HPDE6-E6E7 (cell line): ENCODE measurements at regions not wholly inside any gene's neighbourhood (a gene's known extent, or its start where the extent isn't known, plus 50 kb on each side); places are given as distances from the start of the nearest gene placed in this dataset.
A peak's percentile ranks its signal among the peaks of the same experiment; 100 is the strongest.
"Not testable (repeated sequence)": the region's sequence is repeated elsewhere in the genome, so short reads cannot be mapped to it uniquely, and the experiment has no call there.

Experiments
- DNase-seq: peaks from one replicate; pipeline ENCODE4 v3.0.0; 2011; ENCODE audit warnings: missing footprints; ENCODE audit errors: extremely low spot score

- no peak for DNase-seq
These were observed 197.0 kb downstream of the FAM181B start for GRCh38 chr11:82536706-82537105.

- no peak for DNase-seq
These were observed 199.9 kb downstream of the FAM181B start for GRCh38 chr11:82533628-82534327.

DNA sequence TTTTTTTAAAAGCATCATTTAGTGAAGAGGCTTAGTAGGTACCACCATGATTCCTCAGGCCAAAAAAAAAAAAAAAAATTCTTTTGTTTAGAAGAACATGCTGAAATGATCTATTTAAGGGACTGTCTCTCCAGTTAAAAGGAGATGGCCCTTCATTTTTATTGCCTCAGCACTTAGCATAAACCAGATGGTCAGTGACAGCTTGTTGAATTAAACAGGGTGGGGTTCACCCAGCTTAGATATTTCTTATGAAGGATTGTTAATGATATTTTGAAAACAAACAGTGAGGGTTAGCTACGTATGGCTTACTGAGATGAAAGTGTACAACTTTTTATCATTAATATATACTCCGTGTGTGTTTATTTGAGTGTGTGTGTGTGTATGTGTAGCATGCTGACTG, 203.7 kb downstream of the FAM181B start:
- DNase-seq, result no peak

GRCh38 chr11:82527081-82527584, 206.5 kb downstream of the FAM181B start:
- DNase-seq, result no peak

- DNase-seq, result no peak
These were observed 210.5 kb downstream of the FAM181B start for GRCh38 chr11:82523141-82523540.

DNA sequence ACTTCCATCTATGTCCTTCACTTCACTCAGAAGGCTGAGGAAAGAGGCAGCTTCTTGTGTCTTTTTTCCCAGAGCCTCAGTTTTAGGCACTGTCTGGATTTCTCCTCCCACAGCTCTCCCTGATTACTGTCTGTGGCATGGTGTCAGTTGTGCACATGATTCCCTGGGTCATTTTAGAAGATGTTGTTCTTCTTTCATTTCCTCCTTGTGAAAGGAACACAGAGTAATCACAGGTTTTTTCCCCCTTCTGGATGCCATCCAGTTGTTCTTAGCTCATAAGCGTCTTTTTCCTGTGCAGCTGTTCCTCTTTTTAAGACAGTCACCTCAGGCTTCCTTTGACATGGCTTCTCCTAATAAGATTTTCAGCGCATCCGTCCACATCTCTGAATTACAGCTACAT, 212.2 kb downstream of the FAM181B start:
- no peak for DNase-seq

DNA sequence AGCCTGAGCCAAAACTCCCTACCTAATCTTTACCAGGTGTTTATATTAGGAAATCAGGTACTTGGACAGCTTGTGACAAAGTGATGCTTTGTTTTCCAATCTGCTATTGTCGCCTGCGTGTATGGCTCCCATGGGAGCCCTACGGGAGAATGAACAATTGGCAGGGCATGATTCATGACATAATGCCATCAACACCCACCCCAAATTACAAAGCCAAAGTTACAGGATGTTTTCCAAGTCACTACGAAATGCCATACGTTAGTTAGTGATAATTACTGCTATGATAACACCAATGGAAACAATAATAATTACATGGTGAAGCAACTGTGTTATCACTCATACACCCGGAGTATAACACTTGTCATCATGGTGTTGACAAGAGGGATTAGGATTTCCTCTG, 226.4 kb downstream of the FAM181B start:
- DNase-seq, result no peak

DNA sequence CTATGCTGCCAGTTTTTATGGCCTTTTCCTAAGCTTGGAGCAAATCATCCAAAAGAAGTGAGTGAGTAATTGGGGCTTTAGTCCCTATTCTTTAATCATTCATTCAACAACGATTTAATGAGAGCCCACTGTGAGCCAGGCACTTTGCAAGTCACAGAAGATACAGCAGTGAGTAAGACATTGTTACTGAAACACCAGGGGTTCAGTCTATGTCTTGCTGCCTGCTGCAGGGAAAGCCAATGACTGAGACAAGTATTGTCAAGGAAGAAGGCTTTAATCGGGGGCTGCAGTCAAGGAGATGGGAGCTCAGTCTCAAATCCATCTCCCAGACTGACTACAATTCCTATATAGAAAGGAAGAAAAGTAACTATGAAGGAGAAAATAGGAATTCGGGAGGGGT, 228.3 kb downstream of the FAM181B start:
- DNase-seq, result no peak

DNA sequence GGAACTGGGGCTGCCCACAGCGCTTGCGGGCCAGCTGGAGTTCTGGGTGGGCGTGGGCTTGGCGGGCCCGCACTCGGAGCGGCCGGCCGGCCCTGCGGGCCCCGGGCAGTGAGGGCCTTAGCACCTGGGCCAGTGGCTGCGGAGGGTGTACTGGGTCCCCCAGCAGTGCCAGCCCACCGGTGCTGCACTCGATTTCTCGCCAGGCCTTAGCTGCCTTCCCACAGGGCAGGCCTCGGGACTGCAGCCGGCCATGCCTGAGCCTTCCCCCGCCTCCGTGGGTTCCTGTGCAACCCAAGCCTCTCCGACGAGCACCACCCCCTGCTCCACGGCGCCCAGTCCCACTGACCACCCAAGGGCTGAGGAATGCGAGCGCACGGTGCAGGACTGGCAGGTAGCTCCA, 232.5 kb downstream of the FAM181B start:
- not testable (repeated sequence) for DNase-seq

DNA sequence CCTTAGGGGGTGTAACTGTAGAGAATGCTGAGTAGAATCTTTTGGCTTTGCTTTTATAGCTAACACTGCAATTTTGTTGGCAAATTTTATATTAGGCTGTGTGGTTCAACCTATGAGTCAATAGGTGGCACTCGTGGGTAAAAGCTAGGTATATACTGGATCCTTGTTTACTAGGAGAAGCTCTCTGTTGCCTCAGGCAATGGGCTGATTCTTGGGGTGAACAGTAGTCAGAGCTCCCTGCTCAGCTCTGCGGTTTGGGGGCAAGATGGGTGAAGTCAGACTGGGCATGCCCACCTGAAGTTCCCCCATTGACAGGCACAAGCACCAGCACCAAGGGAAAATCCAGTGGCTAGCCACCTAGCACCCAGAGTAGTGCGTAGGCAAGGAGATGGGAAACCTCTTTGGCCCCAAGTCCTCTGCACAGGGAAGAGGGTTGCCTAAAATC, 238.7 kb downstream of the FAM181B start:
- peak; percentile 1 for DNase-seq

DNA sequence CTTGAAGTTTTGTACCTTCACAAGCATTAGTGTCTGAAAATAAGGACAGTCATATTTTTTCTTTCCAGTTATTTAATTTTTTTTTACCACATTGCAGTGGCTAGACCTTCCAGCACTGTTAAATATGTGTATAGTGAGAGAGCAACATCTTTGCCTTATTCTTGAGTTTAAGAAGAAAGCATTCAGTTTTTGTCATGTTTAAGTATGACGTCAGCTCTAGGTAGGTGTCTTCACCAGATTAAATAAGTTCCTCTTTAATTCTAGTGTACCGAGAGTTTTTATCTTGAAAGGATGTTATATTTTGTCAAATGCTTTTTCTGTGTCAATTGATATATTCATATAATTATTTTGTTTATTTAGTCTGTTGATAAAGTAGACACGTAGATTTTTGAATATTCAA, 258.8 kb downstream of the FAM181B start:
- no peak for DNase-seq

- DNase-seq, result no peak
These were observed 268.2 kb downstream of the FAM181B start for GRCh38 chr11:82465481-82465880.

- no peak for DNase-seq
These were observed 270.9 kb downstream of the FAM181B start for GRCh38 chr11:82462608-82463242.

DNA sequence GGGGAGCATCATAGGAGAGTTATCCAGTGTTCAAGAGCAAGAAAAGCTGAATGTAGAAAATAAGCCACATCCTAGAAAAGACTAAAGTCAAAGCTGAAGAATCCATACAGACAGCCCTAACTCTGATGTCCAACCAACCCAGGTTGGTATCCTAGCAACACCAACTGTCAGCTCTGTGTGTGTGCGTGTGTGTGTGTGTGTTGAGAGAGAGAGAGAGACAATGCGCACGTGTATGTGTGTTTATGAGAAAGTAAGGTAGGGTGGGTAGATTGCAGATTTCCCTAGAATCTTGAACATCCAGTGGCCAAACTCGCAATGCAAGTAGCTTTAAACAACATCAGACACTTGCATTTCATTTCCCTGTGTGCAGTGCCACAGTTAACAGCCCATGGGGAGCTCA, 274.9 kb downstream of the FAM181B start:
- no peak for DNase-seq

DNA sequence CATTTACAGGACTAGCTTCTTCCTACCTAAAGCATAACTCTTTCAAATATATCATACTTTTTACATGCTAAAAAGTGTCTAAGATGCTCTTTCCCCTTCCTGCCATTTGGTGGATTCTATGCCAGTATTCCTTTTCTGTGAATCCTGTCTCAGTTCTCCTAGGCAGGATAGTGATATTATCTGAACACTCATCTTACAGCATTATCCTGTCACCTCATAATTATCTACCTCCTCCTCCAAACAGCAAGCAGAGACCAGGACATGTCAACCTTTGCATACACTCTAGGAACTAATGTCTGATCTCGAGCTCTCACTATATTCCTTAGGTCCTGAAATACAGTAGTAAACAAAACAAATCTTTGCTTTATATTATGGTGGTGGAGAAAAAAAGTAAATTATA, 275.5 kb downstream of the FAM181B start:
- DNase-seq, result no peak

GRCh38 chr11:82450996-82451395, 282.7 kb downstream of the FAM181B start:
- DNase-seq, result no peak

- DNase-seq, result no peak
These were observed 327.1 kb downstream of the FAM181B start for GRCh38 chr11:82406611-82407010.

DNA sequence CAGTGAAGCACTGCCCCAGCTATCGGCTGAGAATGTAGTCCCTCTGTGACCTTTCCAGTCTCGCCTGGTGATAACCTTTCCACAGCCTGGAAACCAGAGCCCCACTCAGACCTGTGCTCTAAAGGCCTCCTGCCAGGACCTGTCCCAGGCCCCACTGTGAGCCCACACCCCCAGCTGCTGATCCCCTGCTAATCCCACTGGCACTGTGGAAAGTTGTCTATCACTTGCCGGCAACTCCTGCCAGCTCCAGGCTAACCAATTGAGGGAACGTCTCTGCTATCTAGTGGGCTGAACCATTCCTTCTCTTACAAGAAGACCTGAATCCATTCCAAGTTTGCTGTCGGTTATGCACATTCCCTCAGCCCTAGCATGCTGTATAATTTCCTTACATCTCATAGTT, 328.2 kb downstream of the FAM181B start:
- no peak for DNase-seq

DNA sequence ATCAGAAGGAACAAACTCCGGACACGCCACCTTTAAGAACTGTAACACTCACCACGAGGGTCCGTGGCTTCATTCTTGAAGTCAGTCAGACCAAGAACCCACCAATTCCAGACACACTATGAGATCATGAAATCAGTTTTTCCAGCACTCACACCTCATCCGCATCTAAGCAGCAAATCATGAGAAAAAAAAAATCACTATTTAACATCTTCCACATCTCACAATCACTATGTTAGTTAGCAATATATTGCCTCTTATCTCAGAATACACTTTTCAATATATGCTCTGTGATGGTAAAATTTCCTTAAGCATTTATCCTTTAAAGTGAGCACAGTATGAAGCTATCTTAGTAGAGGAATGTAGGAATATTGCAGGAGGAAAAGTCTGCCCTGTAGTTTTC, 328.7 kb downstream of the FAM181B start:
- no peak for DNase-seq

DNA sequence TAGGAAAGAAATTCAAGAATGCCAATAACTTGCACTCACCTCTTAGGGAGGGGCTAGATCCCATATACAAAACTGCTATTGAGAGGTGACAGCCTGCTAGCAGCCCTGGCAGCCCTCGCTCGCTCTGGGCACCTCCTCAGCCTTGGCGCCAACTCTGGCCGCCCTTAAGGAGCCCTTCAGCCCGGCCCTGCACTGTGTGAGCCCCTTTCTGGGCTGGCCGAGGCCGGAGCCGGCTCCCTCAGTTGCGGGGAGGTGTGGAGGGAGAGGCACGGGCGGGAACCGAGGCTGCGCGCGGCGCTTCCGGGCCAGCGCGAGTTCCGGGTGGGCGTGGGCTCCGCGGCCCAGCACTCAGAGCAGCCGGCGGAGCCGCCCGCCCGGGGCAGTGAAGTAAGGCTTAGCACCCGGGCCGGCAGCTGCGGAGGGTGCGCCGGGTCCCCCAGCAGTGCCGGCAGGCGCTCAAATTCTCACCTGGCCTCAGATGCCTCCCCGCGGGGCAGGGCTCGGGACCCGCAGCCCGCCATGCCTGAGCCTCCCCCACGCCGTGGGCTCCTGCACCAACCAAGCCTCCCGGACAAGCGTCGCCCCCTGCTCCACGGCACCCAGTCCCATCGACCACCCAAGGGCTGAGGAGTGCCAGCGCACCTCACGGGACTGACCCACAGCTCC, 329.9 kb downstream of the FAM181B start:
- no peak for DNase-seq

DNA sequence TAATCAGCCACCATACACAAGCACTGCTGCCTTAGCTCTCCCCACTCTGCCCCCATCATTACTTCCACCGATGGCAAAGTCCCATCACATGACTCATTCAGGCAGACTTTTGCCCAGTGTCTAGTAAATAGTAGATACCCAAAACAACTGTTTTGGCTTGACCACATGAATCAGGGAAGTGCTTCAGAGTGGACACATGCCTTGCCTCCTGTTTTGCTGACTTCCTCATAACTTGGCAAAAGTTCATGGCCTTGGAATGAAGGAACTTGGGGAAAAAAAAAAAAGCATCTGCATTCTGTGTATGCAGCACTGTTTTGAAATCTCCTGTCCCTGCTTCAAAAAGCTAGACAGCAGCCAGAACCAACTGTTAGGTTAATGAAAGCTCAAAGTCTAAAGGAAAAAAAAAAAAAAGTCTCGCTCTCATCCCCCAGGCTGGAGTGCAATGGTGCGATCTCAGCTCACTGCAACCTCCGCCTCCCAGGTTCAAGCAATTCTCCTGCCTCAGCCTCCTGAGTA, 335.3 kb downstream of the FAM181B start:
- DNase-seq, result no peak

- not testable (repeated sequence) for DNase-seq
These were observed 337.0 kb downstream of the FAM181B start for GRCh38 chr11:82396639-82397038.

- no peak for DNase-seq
These were observed 349.4 kb downstream of the FAM181B start for GRCh38 chr11:82384308-82384707.
